ENCODE measurements at regions not wholly inside any gene's neighbourhood (a gene's known extent, or its start where the extent isn't known, plus 50 kb on each side); places are given as distances from the start of the nearest gene placed in this dataset.

DNA sequence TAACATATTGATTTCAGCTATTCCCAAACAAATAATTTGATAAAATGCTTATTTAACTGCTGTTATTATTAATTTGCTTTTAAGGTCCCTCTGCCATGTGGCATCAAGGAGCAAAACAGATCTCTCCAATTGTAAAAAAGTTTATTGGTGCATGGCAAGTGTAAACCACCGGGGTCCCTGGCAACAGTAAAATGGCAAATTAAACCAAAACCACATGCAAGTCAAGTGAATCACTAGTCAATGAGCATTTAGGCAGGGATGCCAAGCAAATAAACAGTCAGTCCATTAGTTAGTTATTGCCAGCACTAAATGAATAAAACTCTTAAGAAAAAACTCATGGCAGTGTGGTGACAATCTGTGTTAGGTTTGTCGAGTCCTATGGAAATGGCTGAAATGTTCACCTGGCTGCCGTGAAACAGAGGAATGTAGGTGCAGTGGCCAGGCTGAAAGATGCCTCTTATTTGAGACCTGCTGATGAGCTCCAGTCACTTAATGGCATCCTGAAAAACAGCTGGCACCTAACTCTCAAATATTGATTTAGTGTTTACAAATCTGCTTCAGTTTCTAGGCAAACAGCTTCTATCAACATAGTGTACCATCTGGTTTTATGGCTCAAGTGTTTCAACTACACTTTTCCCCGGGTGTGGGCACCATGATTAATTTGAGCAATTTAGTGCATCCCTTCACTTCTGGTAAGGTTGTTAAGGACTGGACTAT, 296.5 kb upstream of the ITGA1 start:
- Mint-ChIP-seq H3K36me3 (no peaks in the 10 kb centered on the region), H3K27ac (no peak overlapping the region), H3K27me3 (no peaks in the 10 kb centered on the region), H3K4me3 (no peak overlapping the region), H3K4me1 (no peaks in the 10 kb centered on the region), H3K9me3 (peaks cover 0 to under 1% (median 0%) of the 10 kb centered on the region in 7 donors)
- no peak for DNase-seq
- ATAC-seq (ENCODE audit: low read depth in 2 of 2): no peak

DNA sequence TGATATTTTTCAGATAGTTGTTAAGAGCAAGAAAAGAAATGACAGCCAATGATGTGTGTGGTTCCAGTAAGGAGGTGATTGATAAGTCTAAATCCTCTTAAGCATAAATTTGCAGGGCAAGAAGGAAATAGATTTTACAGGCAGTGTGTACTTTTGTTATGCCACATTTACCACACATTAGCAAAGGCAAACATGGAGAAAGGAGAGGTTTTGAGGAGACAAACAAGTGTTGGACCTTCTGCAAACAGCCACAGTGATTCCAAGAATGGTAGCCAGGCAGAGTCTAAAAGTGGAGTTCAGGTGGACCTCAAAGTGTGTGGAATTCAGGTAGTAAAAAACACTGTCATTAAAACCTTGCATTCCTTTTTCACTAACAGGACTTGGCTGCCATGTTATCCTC, 295.9 kb upstream of the ITGA1 start:
- Mint-ChIP-seq H3K9me3 (peaks cover 0 to 2% (median 0%) of the 10 kb centered on the region in 7 donors), H3K27ac (no peak overlapping the region), H3K27me3 (no peaks in the 10 kb centered on the region), H3K4me3 (no peak overlapping the region), H3K4me1 (no peaks in the 10 kb centered on the region), H3K36me3 (no peaks in the 10 kb centered on the region)
- no peak for DNase-seq
- no peak for ATAC-seq (ENCODE audit: low read depth in 2 of 2)

GRCh38 chr5:52497133-52497693, 290.5 kb upstream of the ITGA1 start:
- ATAC-seq (ENCODE audit: low read depth in 2 of 2): no peak
- H3K9me3 Mint-ChIP-seq: peaks cover 0 to 3% (median 0%) of the 10 kb centered on the region in 7 donors
- H3K36me3 Mint-ChIP-seq: no peaks in the 10 kb centered on the region
- no peak overlapping the region for H3K27ac Mint-ChIP-seq
- no peak overlapping the region for H3K4me3 Mint-ChIP-seq
- H3K4me1 Mint-ChIP-seq: no peaks in the 10 kb centered on the region
- DNase-seq: no peak
- H3K27me3 Mint-ChIP-seq: peaks cover 0 to 5% (median 0%) of the 10 kb centered on the region in 3 donors

GRCh38 chr5:52498607-52499006, 289.1 kb upstream of the ITGA1 start:
- no peak overlapping the region for H3K27ac Mint-ChIP-seq
- DNase-seq: no peak
- no peaks in the 10 kb centered on the region for H3K4me1 Mint-ChIP-seq
- H3K4me3 Mint-ChIP-seq: no peak overlapping the region
- no peaks in the 10 kb centered on the region for H3K36me3 Mint-ChIP-seq
- ATAC-seq (ENCODE audit: low read depth in 2 of 2): no peak
- H3K27me3 Mint-ChIP-seq: peaks cover 0 to 5% (median 0%) of the 10 kb centered on the region in 3 donors
- H3K9me3 Mint-ChIP-seq: peaks cover 0 to 3% (median 0%) of the 10 kb centered on the region in 7 donors

GRCh38 chr5:52502460-52502999, 285.2 kb upstream of the ITGA1 start:
- no peaks in the 10 kb centered on the region for H3K36me3 Mint-ChIP-seq
- H3K27me3 Mint-ChIP-seq: peaks cover 0 to 5% (median 0%) of the 10 kb centered on the region in 3 donors
- DNase-seq: no peak
- H3K4me1 Mint-ChIP-seq: no peaks in the 10 kb centered on the region
- H3K4me3 Mint-ChIP-seq: no peak overlapping the region
- no peak for ATAC-seq (ENCODE audit: low read depth in 2 of 2)
- H3K27ac Mint-ChIP-seq: no peak overlapping the region
- no peaks in the 10 kb centered on the region for H3K9me3 Mint-ChIP-seq

- Mint-ChIP-seq H3K4me3 (no peak overlapping the region), H3K27me3 (peaks cover 0 to 5% (median 0%) of the 10 kb centered on the region in 3 donors), H3K4me1 (no peaks in the 10 kb centered on the region), H3K9me3 (no peaks in the 10 kb centered on the region), H3K36me3 (no peaks in the 10 kb centered on the region), H3K27ac (no peak overlapping the region)
- ATAC-seq (ENCODE audit: low read depth in 2 of 2) (no peak), DNase-seq (no peak)
Measured at GRCh38 chr5:52504584-52505240, 283.0 kb upstream of the ITGA1 start.

GRCh38 chr5:52517667-52518066, 270.0 kb upstream of the ITGA1 start:
- no peak overlapping the region for H3K4me3 Mint-ChIP-seq
- H3K36me3 Mint-ChIP-seq: no peaks in the 10 kb centered on the region
- H3K27me3 Mint-ChIP-seq: no peaks in the 10 kb centered on the region
- peaks cover 0 to 24% (median 6%) of the 10 kb centered on the region in 7 donors for H3K9me3 Mint-ChIP-seq
- ATAC-seq (ENCODE audit: low read depth in 2 of 2) (no peak), DNase-seq (no peak)
- H3K4me1 Mint-ChIP-seq: no peaks in the 10 kb centered on the region
- H3K27ac Mint-ChIP-seq: no peak overlapping the region

- no peak overlapping the region for H3K27ac Mint-ChIP-seq
- H3K36me3 Mint-ChIP-seq: no peaks in the 10 kb centered on the region
- ATAC-seq (ENCODE audit: low read depth in 2 of 2): no peak
- no peaks in the 10 kb centered on the region for H3K4me1 Mint-ChIP-seq
- H3K9me3 Mint-ChIP-seq: peaks cover 0 to 20% (median 9%) of the 10 kb centered on the region in 7 donors
- no peak overlapping the region for H3K4me3 Mint-ChIP-seq
- no peak for DNase-seq
- H3K27me3 Mint-ChIP-seq: no peaks in the 10 kb centered on the region
Measured at GRCh38 chr5:52520171-52520570, 267.5 kb upstream of the ITGA1 start.

DNA sequence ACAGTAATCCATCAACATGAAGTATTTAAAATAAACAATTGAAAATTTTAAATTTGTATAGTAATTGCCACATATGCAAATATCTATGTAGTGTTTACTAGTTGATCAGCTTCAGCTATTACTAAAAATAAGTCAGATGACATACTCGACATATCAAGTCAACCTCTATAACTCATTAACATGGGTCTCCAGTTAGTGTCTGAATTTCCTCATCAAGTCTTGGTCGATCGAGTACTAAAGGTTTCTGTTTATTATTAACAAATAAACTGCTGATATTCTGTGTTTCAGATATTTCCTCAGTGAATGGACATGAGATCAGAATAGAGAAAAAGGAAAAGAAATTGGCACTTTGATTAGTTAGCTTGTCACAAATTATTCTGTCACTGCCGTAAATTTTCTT, 266.5 kb upstream of the ITGA1 start:
- no peak for DNase-seq
- no peaks in the 10 kb centered on the region for H3K36me3 Mint-ChIP-seq
- ATAC-seq (ENCODE audit: low read depth in 2 of 2): no peak
- no peaks in the 10 kb centered on the region for H3K4me1 Mint-ChIP-seq
- H3K27ac Mint-ChIP-seq: no peak overlapping the region
- no peaks in the 10 kb centered on the region for H3K27me3 Mint-ChIP-seq
- peaks cover 0 to 20% (median 6%) of the 10 kb centered on the region in 7 donors for H3K9me3 Mint-ChIP-seq
- H3K4me3 Mint-ChIP-seq: no peak overlapping the region

DNA sequence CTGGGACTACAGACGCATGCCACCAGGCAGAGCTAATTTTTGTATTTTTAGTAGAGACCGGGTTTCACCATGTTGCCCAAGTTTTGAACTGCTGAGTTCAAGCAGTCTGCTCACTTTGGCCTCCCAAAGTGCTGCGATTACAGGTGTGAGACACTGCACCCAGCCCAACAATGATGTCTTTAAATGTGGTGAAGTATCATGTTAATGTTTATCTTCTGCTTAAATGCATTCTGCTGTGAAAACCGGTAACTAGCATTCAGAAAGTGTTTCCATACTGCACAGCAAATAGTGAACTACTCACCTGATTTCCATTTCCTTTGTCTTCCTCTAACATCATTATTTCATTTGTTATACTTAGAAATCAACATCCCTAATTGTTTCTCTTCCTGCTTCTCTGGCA, 264.0 kb upstream of the ITGA1 start:
- Mint-ChIP-seq H3K27me3 (no peaks in the 10 kb centered on the region), H3K9me3 (peaks cover 0 to 19% (median 4%) of the 10 kb centered on the region in 7 donors), H3K27ac (no peak overlapping the region), H3K4me3 (no peak overlapping the region), H3K36me3 (no peaks in the 10 kb centered on the region), H3K4me1 (no peaks in the 10 kb centered on the region)
- DNase-seq: no peak
- ATAC-seq (ENCODE audit: low read depth in 2 of 2): no peak

DNA sequence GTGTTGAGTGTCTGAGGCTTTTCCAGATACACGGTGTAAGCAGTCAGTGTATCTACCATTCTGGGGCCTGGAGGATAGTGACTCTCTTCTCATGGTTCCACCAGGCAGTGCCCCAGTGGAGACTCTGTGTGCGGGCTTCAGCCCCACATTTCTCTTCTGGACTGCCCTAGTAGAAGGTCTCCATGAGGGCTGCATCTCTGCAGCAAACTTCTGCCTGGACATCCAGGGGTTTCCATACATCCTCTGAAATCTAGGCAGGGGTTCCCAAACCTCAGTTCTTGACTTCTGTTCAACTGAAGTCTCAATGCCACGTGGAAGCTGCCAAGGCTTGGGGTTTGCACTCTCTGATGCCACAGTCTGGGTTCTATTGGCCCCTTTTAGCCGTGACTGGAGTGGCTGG, 256.6 kb upstream of the ITGA1 start:
- no peak overlapping the region for H3K27ac Mint-ChIP-seq
- DNase-seq (no peak), ATAC-seq (ENCODE audit: low read depth in 2 of 2) (no peak)
- no peaks in the 10 kb centered on the region for H3K27me3 Mint-ChIP-seq
- H3K4me3 Mint-ChIP-seq: no peak overlapping the region
- peaks cover 5 to 40% (median 17%) of the 10 kb centered on the region in 7 donors for H3K9me3 Mint-ChIP-seq
- no peaks in the 10 kb centered on the region for H3K4me1 Mint-ChIP-seq
- H3K36me3 Mint-ChIP-seq: no peaks in the 10 kb centered on the region

- Mint-ChIP-seq H3K4me1 (no peaks in the 10 kb centered on the region), H3K27me3 (no peaks in the 10 kb centered on the region), H3K36me3 (no peaks in the 10 kb centered on the region), H3K27ac (no peak overlapping the region), H3K4me3 (no peak overlapping the region), H3K9me3 (peaks cover 0 to 3% (median 0%) of the 10 kb centered on the region in 7 donors)
- no peak for DNase-seq
- ATAC-seq (ENCODE audit: low read depth in 2 of 2): no peak
Measured at GRCh38 chr5:52543594-52543993, 244.1 kb upstream of the ITGA1 start.

GRCh38 chr5:52544738-52545137, 243.0 kb upstream of the ITGA1 start:
- no peak for DNase-seq
- Mint-ChIP-seq H3K4me3 (no peak overlapping the region), H3K4me1 (no peaks in the 10 kb centered on the region), H3K36me3 (no peaks in the 10 kb centered on the region), H3K27me3 (no peaks in the 10 kb centered on the region), H3K9me3 (peaks cover 0 to 2% (median 0%) of the 10 kb centered on the region in 7 donors), H3K27ac (no peak overlapping the region)
- ATAC-seq (ENCODE audit: low read depth in 2 of 2): no peak

- ATAC-seq (ENCODE audit: low read depth in 2 of 2): no peak
- Mint-ChIP-seq H3K9me3 (peaks cover 0 to 4% (median 0%) of the 10 kb centered on the region in 7 donors), H3K4me1 (no peaks in the 10 kb centered on the region), H3K27ac (no peak overlapping the region), H3K27me3 (no peaks in the 10 kb centered on the region), H3K4me3 (no peak overlapping the region), H3K36me3 (no peaks in the 10 kb centered on the region)
- no peak for DNase-seq
Measured at GRCh38 chr5:52554293-52554692, 233.4 kb upstream of the ITGA1 start.

Measured in naive B cell (primary cell).